HepG2 (cell line): ENCODE measurements at regions not wholly inside any gene's neighbourhood (a gene's known extent, or its start where the extent isn't known, plus 50 kb on each side); places are given as distances from the start of the nearest gene placed in this dataset.

Source experiments
- ATAC-seq: fragments of 200-7000 bp; cut with Tn5 transposase; 3 replicates; pipeline ENCODE4 v1.9.1; 2020; ENCODE audit warnings: mild to moderate bottlenecking, moderate library complexity
- BruUV-seq: library from RNA; stranded (reverse); fragments of 400-500 nt; replicated peaks from 2 replicates; lab custom pipeline; 2021; lab: Mats Ljungman, UMichigan
- CTCF ChIA-PET: fragments of 300-600 bp; formaldehyde crosslinking; extraction: SDS; loops from one replicate; lab custom pipeline; 2021; ENCODE audit warnings: low total read pairs, inconsistent platforms, low intra/inter-chr PET ratio; lab: Yijun Ruan, JAX
- POLR2A ChIA-PET: fragments of 350-600 bp; sonication (Branson Sonifier 250); formaldehyde crosslinking; loops from one replicate; lab custom pipeline; 2020; ENCODE audit warnings: antibody characterized with exemption, inconsistent platforms; lab: Yijun Ruan, JAX
- DNase-seq: peaks from one replicate; pipeline ENCODE4 v3.0.0-alpha.2; 2015; ENCODE audit warnings: low spot score
- FAIRE-seq: peaks from 3 replicates; lab custom pipeline; 2011; peaks lifted over from hg19 to GRCh38; lab: Jason Lieb, UNC
- H2AFZ ChIP-seq: one replicate; pipeline ENCODE4 v1.6.1; 2011; ENCODE audit warnings: low read length, inconsistent platforms
- H3K27ac ChIP-seq: fragments of 300-600 bp; 3 replicates; pipeline ENCODE4 v1.8.0; 2011; ENCODE audit warnings: mixed run types, mild to moderate bottlenecking, mixed read lengths, low read length, inconsistent platforms; ENCODE audit not compliant: insufficient read depth; ENCODE audit errors: extremely low read length
- H3K27me3 ChIP-seq, 2 experiments: fragments of 200-600 bp in 1 of 2; 2 replicates in 1 of 2; 3 replicates in 1 of 2; pipeline versions ENCODE4 v1.6.0 to v1.8.0; 2011; ENCODE audit warnings: low read length in 2 of 2, mild to moderate bottlenecking in 2 of 2, moderate library complexity in 2 of 2, inconsistent platforms in 1 of 2; ENCODE audit not compliant: insufficient read depth in 2 of 2, control insufficient read depth in 1 of 2
- H3K36me3 ChIP-seq, 2 experiments: fragments of 200-600 bp in 1 of 2; replicated peaks in 1 of 2; 2 replicates in 1 of 2; 3 replicates in 1 of 2; pipeline versions ENCODE4 v1.5.1 to v1.8.0; 2011; ENCODE audit warnings: low read length in 2 of 2, inconsistent platforms in 1 of 2; ENCODE audit not compliant: insufficient read depth in 2 of 2, control insufficient read depth in 1 of 2
- H3K4me1 ChIP-seq: 2 replicates; pipeline ENCODE4 v1.5.1; 2012; ENCODE audit warnings: low read length, inconsistent platforms; ENCODE audit not compliant: insufficient read depth
- H3K4me2 ChIP-seq: 2 replicates; pipeline ENCODE4 v1.6.0; 2011; ENCODE audit warnings: low read depth, low read length, inconsistent platforms
- H3K4me3 ChIP-seq, 3 experiments: fragments of 200-600 bp in 1 of 3; sonication (generic), shearing (Covaris generic) in 1 of 3; replicated peaks in 1 of 3; 2 replicates each; pipeline ENCODE4 v1.5.1; 2011 to 2016; ENCODE audit warnings: low read length in 3 of 3, inconsistent platforms in 2 of 3, low read depth in 2 of 3, mild to moderate bottlenecking in 2 of 3, control low read depth in 1 of 3, mixed read lengths in 1 of 3; ENCODE audit not compliant: insufficient read depth in 1 of 3
- H3K79me2 ChIP-seq: one replicate; pipeline ENCODE4 v1.6.1; 2011; ENCODE audit warnings: low read length, inconsistent platforms; ENCODE audit not compliant: insufficient read depth
- H3K9ac ChIP-seq: 2 replicates; pipeline ENCODE4 v1.6.0; 2011; ENCODE audit warnings: mild to moderate bottlenecking, low read depth, low read length, inconsistent platforms; ENCODE audit not compliant: insufficient read depth
- H3K9me3 ChIP-seq: 2 replicates; pipeline ENCODE4 v1.5.1; 2012; ENCODE audit warnings: mild to moderate bottlenecking, low read length
- H4K20me1 ChIP-seq: 2 replicates; pipeline ENCODE4 v1.6.0; 2011; ENCODE audit warnings: inconsistent platforms, mild to moderate bottlenecking, low read length, moderate library complexity; ENCODE audit not compliant: insufficient read depth
- ASH2L ChIP-seq: fragments of 300-600, 200-600 bp; sonication (generic); IDR thresholded peaks from 2 replicates; pipeline ENCODE4 v1.7.0; 2017; ENCODE audit warnings: low read depth, mild to moderate bottlenecking, moderate library complexity, mixed read lengths, low read length; ENCODE audit not compliant: insufficient read length
- GATAD2A ChIP-seq: IDR thresholded peaks from 2 replicates; pipeline ENCODE4 v1.6.1; 2016
- HNF4A ChIP-seq: sonication (generic); formaldehyde crosslinking; IDR thresholded peaks from 2 replicates; pipeline ENCODE4 v1.4.0; 2020; ENCODE audit warnings: missing genetic modification reagents
- HNRNPLL ChIP-seq: fragments of 200-400 bp; formaldehyde crosslinking; IDR thresholded peaks from 2 replicates; pipeline ENCODE4 v1.6.1; 2017; ENCODE audit warnings: mild to moderate bottlenecking, low read depth, low read length; ENCODE audit not compliant: poor library complexity, severe bottlenecking
- KLF16 ChIP-seq, 2 experiments: sonication (generic) in 1 of 2; formaldehyde crosslinking in 1 of 2; IDR thresholded peaks; 2 replicates each; pipeline versions ENCODE4 v1.6.1 to v1.8.0; 2016 to 2023; ENCODE audit warnings: missing genetic modification reagents in 2 of 2, missing compliant biosample characterization in 1 of 2
- NPAS2 ChIP-seq: sonication (generic); formaldehyde crosslinking; IDR thresholded peaks from 2 replicates; pipeline ENCODE4 v1.8.0; 2022; ENCODE audit warnings: mild to moderate bottlenecking, missing genetic modification reagents, borderline replicate concordance
- PLRG1 ChIP-seq: fragments of 450-650 bp; conservative IDR thresholded peaks from 2 replicates; pipeline ENCODE4 v1.6.1; 2016
- ZBTB4 ChIP-seq: sonication (generic); formaldehyde crosslinking; IDR thresholded peaks from 2 replicates; pipeline ENCODE4 v1.4.0; 2020; ENCODE audit warnings: missing genetic modification reagents, mild to moderate bottlenecking, borderline replicate concordance
- ZC3H4 ChIP-seq: sonication (generic); formaldehyde crosslinking; IDR thresholded peaks from 2 replicates; pipeline ENCODE4 v1.4.0; 2020; ENCODE audit warnings: missing genetic modification reagents, borderline replicate concordance
- ZFP36 ChIP-seq: fragments of 150-350 bp; IDR thresholded peaks from 2 replicates; pipeline ENCODE4 v1.6.1; 2018; ENCODE audit warnings: borderline replicate concordance, low read length, low read depth; ENCODE audit not compliant: partially characterized antibody
- ZFP36L1 ChIP-seq: sonication (generic); formaldehyde crosslinking; IDR thresholded peaks from 2 replicates; pipeline ENCODE4 v1.8.0; 2022; ENCODE audit warnings: mild to moderate bottlenecking, missing genetic modification reagents, moderate library complexity
- ZFP36L2 ChIP-seq: sonication (generic); formaldehyde crosslinking; IDR thresholded peaks from 2 replicates; pipeline ENCODE4 v1.4.0; 2020; ENCODE audit warnings: missing genetic modification reagents
- ZNF251 ChIP-seq: sonication (generic); formaldehyde crosslinking; IDR thresholded peaks from 2 replicates; pipeline ENCODE4 v1.9.0; 2021; ENCODE audit warnings: mild to moderate bottlenecking, missing genetic modification reagents
- ZNF264 ChIP-seq: sonication (generic); formaldehyde crosslinking; IDR thresholded peaks from 2 replicates; pipeline ENCODE4 v1.4.0; 2020; ENCODE audit warnings: missing genetic modification reagents
- ZNF547 ChIP-seq: sonication (generic); formaldehyde crosslinking; IDR thresholded peaks from 2 replicates; pipeline ENCODE4 v1.5.1; 2020; ENCODE audit warnings: mild to moderate bottlenecking, missing genetic modification reagents
- ZNF629 ChIP-seq: sonication (generic); formaldehyde crosslinking; conservative IDR thresholded peaks from 2 replicates; pipeline ENCODE4 v1.5.0; 2020; ENCODE audit warnings: missing genetic modification reagents
- ZNF800 ChIP-seq: sonication (generic); formaldehyde crosslinking; IDR thresholded peaks from 2 replicates; pipeline ENCODE4 v1.4.0; 2020; ENCODE audit warnings: missing genetic modification reagents
- ZSCAN12 ChIP-seq: sonication (generic); formaldehyde crosslinking; IDR thresholded peaks from 2 replicates; pipeline ENCODE4 v1.9.0; 2021; ENCODE audit warnings: mild to moderate bottlenecking, missing genetic modification reagents
- WGBS: methylation state at CpG from one replicate; pipeline ENCODE4 v1.1.6; 2017; ENCODE audit warnings: low lambda C conversion rate; 5-methylcytosine and 5-hydroxymethylcytosine counted together
- in situ Hi-C: cut with HindIII; loops from 2 replicates; pipeline ENCODE4 v1.10.0; 2017; ENCODE audit warnings: low pct_unique_long_range_greater_than_20kb; ENCODE audit not compliant: extremely low pct_ligation_motif_present
- intact Hi-C: fragments of 100-400 bp; cut with micrococcal nuclease; formaldehyde crosslinking; loops from one replicate; pipeline ENCODE4 v1.10.0; 2022; ENCODE audit not compliant: unreplicated experiment

- Histone ChIP-seq H3K4me1 (no peaks in the 10 kb centered on the region), H2AFZ (no peak overlapping the region), H3K4me3 (no peak overlapping the region), H4K20me1 (no peaks in the 10 kb centered on the region), H3K79me2 (no peaks in the 10 kb centered on the region), H3K27ac (no peak overlapping the region), H3K4me2 (no peak overlapping the region), H3K9me3 (peaks cover 20% of the 10 kb centered on the region; the same call in 1 of the 2 replicates), H3K9ac (no peak overlapping the region), H3K36me3 (no peaks in the 10 kb centered on the region), H3K27me3 (no peaks in the 10 kb centered on the region)
- TF ChIP-seq ZNF264 (CRISPR knock-in tag) (no peak), ZFP36 (no peak), ZNF800 (CRISPR knock-in tag) (no peak), ZNF547 (CRISPR knock-in tag) (no peak), HNRNPLL (no peak), KLF16 (CRISPR knock-in tag; IDR thresholded peaks at IDR 0.05) (no peak), ZC3H4 (CRISPR knock-in tag) (no peak), GATAD2A (no peak), ZNF251 (no peak), ZFP36L1 (CRISPR knock-in tag) (no peak), ASH2L (no peak), ZBTB4 (no peak), ZFP36L2 (no peak), HNF4A (CRISPR knock-in tag) (no peak), PLRG1 (no peak), ZNF629 (CRISPR knock-in tag) (no peak), NPAS2 (CRISPR knock-in tag) (no peak), ZSCAN12 (CRISPR knock-in tag) (no peak)
- DNase-seq (no peak), ATAC-seq (no peak), FAIRE-seq (no peak)
- in situ Hi-C loops (no loop called here), intact Hi-C loops (no loop called here)
- no TSS peak for BruUV-seq
- WGBS = 27% methylated on average over 6 of the region's 6 CpGs
- ChIA-PET CTCF (no interaction called here), POLR2A (no interaction called here)
These were observed 374.6 kb upstream of the FAT3 start for GRCh38 chr11:91850021-91850420.
